HG02623 (cell line): ENCODE measurements at regions not wholly inside any gene's neighbourhood (a gene's known extent, or its start where the extent isn't known, plus 50 kb on each side); places are given as distances from the start of the nearest gene placed in this dataset.

Experiments
- ATAC-seq: cut with Tn5 transposase; IDR thresholded peaks from one replicate; pipeline ENCODE4 v1.9.1; 2021; ENCODE audit warnings: moderate library complexity; ENCODE audit not compliant: unreplicated experiment

DNA sequence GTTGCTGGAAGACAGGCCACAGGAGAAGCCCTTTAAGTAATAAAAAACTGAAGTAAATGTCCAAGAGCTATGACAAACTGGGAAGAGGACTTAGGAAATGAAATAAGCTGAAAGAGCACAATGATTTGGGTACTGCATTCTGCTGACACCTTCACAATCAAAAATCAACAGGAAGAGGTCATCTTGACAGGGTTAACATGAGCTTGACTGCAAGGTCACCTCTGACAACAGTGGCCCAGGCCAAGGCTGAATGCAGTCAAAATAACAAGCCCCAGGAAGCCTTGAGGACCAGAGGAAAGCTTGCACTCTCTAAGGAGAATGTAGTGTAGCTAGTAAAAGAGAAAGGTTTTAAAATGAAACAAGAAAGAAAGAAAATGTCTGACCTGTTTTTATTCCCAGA lies 179.3 kb downstream of the SEC16B start:
- no peak for ATAC-seq

GRCh38 chr1:177789956-177790355 lies 179.9 kb downstream of the SEC16B start:
- no peak for ATAC-seq

GRCh38 chr1:177786176-177786745 lies 183.6 kb downstream of the SEC16B start:
- no peak for ATAC-seq

- no peak for ATAC-seq
Observed at GRCh38 chr1:177784936-177785335, 184.9 kb downstream of the SEC16B start.

GRCh38 chr1:177784409-177784808 lies 185.4 kb downstream of the SEC16B start:
- no peak for ATAC-seq

DNA sequence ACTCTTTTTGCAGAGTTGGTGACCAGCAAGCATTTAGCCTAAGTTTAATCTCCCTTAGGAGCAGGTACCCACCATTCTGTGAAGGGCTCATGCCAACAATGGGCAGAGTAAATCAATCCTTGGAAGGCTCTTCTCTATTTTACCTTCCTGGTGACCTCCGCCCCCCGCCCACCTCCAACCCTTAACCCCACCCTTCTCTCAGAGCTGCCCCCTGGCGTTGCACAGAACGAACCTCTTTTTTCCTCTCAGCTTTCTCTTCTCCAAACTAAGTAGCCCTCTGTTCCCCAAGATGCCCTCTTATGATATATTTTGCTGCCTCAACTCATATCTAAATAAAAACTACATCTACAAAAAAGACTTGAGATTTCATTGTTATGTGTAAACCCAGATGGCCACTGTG lies 186.8 kb downstream of the SEC16B start:
- no peak for ATAC-seq

DNA sequence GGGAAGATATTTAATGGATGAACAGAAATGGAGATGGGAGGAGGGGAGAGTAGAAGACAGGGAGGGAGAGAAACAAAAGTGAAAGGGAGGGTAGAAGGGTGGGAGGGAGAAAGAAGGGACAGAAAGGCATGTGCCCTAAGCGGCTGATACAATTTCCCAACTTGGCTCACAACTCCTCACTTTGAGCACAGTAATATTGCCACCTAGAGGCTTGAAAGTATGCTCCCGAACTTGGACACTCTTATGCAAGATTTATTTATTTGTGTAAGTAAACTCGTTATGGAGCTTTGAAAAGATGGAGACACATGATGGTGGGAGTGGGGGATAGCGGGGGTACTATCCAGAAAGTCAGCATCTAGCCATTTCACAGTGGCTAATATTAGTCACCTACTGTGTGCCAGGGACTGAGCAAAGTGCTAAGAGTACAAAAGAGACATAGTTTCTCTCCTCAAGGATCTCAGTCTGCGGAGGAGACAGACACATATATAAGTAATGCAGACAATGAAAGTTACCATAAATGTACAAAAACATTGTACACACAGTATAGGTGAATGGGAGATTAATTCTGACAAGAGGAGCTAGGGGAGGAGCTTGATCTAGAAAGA lies 189.7 kb downstream of the SEC16B start:
- no peak for ATAC-seq

DNA sequence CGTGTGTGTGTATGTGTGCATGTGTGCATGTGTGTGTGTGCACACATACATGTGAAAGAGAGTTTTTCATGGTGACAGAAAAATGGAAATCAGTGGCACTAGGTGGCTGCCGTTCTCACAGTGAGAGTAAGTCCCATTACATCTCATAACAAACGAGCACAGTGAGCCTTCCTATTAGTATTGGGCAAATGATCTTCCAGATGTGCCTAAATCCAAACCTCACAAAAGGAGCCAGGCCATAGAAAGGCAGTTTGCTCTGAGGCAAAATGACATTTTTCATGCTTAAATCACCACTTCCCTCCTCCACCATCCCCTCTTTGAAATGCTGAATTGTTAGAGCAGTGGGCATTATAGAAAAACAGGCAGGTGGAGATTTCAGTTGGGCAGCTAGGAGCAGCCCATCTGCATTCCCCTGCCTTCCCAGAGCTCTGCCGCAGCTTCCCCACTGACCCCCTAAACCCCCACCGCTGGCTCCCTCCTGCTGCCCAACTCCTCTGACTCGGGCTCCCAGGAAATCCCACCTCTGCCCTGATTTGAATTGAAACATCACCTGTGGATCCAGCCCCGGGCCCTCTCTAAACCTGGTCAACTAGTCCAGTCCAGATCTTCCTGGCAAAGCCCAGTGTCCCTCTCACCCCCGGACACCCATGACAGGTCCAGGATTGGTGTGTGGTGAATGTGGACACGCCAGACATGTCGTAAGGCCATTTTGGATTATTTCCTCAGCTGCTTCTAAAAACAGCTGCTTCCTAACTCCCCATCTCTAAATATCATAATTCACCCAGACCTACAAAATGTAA lies 190.5 kb downstream of the SEC16B start:
- no peak for ATAC-seq

DNA sequence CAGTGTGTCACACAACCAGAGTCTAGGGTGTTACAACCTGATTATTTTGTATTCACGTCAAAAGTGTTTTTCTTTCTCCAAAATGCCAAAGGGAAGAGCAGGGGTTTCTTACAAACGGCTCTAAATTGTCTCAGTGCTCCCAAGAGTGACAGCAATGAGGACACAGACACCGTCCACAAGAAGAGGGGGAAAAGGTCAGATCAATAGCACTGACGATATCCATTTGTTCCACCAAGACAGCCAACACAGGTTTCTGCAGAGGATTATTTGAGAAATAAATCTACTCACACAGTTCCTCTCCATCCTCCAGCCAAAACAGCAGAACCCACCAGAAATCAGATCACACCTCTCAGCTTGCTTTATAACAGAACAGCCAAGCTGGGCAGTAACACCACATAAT lies 193.9 kb downstream of the SEC16B start:
- ATAC-seq = no peak

- no peak for ATAC-seq
Observed at GRCh38 chr1:177772386-177772960, 197.4 kb downstream of the SEC16B start.

- ATAC-seq = no peak
Observed at GRCh38 chr1:177771688-177772087, 198.2 kb downstream of the SEC16B start.

GRCh38 chr1:177770096-177770495 lies 199.8 kb downstream of the SEC16B start:
- no peak for ATAC-seq

DNA sequence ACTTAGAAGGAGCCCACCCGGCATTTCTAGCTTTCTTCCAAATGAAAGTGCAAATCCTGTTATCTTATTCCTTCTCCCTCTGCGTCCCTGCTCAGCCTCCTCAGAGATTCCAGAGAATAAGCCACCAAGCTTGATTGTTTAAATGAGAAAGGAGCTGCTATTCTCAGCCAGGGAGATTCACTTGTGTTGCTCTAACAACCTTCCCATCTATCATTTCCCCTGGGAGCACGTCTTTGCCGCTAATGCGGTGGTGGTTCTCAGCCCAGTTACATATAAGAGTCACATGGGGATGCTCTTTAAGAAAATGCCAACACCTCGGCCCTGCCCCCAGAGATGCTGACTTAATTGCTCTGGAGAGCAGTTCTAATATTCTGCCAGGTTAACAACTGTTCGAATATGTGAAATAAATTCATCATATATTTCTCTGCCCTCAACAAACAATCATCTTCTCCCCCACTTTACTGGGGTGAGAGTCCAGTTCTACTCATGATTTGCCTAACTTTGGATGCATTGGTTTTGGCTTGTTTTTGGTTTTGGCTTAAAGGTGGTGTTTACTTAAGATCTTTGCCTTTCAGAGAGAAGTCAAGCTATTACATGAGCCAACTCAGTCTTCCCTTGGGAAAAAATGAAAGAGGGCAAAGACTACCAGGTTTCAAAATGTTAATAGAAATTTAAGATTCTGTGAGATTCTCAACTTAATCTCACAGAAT lies 213.9 kb downstream of the SEC16B start:
- ATAC-seq = no peak

GRCh38 chr1:177754603-177755002 lies 215.3 kb downstream of the SEC16B start:
- ATAC-seq = no peak

- no peak for ATAC-seq
Observed at GRCh38 chr1:177753655-177754054, 216.2 kb downstream of the SEC16B start.

- ATAC-seq = no peak
Observed at GRCh38 chr1:177748080-177748801, 221.6 kb downstream of the SEC16B start.

GRCh38 chr1:177746155-177746554 lies 223.7 kb downstream of the SEC16B start:
- no peak for ATAC-seq

GRCh38 chr1:177744906-177745305 lies 225.0 kb downstream of the SEC16B start:
- no peak for ATAC-seq

DNA sequence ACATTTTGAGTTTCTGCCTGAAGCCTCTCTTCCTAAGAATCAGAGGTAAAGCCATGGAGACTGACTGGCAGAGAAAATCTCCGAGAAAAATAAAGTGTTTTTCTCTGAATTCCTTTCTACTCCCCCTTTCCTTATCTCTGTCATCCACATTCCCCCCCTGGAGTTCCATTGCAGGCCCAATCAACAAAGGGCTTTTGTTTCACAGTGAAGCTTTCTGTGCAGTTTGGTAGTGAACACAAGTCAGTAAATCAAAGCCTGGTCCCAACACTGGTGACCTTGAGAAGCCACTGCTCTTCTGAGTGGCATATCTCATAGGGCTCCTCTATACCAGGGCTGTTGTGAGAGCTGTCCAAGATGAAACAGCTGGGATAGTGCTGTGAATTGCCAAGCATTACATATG lies 228.4 kb downstream of the SEC16B start:
- ATAC-seq = no peak

GRCh38 chr1:177739780-177740179 lies 230.1 kb downstream of the SEC16B start:
- ATAC-seq = no peak

- ATAC-seq = no peak
Observed at GRCh38 chr1:177737456-177737855, 232.4 kb downstream of the SEC16B start.
